Spleen (tissue), 7 donors: ENCODE measurements at regions not wholly inside any gene's neighbourhood (a gene's known extent, or its start where the extent isn't known, plus 50 kb on each side); places are given as distances from the start of the nearest gene placed in this dataset.

Experiments used
- CTCF ChIP-seq, 11 experiments: fragments of 200-600 bp in 7 of 11; fragments of 450-650 bp in 4 of 11; sonication (generic) in 4 of 11; IDR thresholded peaks in 8 of 11; conservative IDR thresholded peaks in 3 of 11; 1 replicate in 7 of 11; 2 replicates in 4 of 11; pipeline versions ENCODE4 v1.4.0 to v1.8.0; 2016 to 2021; ENCODE audit warnings: antibody characterized with exemption in 11 of 11, inconsistent platforms in 4 of 11, mild to moderate bottlenecking in 1 of 11
- POLR2A ChIP-seq, 3 donors: fragments of 450-650 bp; IDR thresholded peaks; one replicate each; pipeline ENCODE4 v1.5.1; 2017; ENCODE audit warnings: antibody characterized with exemption in 3 of 3, mild to moderate bottlenecking in 1 of 3
- donor health status: DM: no; HTN: no; CAD: no; lungs with moderate emphysema.
- donor health status: DM: no; HTN: no; CAD: no.
- donor health status: DM: no; HTN: no; CAD: no.

GRCh38 chr5:136619556-136619955 lies 254.2 kb upstream of the TRPC7 start:
- TF ChIP-seq CTCF (IDR thresholded peaks at IDR 0.05 in 8 of 11, conservative IDR thresholded peaks at IDR 0.05 in 3 of 11) (no peak), POLR2A (IDR thresholded peaks at IDR 0.05) (no peak)
